Keratinocyte (primary cell): ENCODE measurements at regions not wholly inside any gene's neighbourhood (a gene's known extent, or its start where the extent isn't known, plus 50 kb on each side); places are given as distances from the start of the nearest gene placed in this dataset.

Experiments used
- DNase-seq: peaks from one replicate; pipeline ENCODE4 v3.0.0-alpha.2; 2011; ENCODE audit warnings: low read depth, missing footprints, low spot score
- FAIRE-seq: peaks from 2 replicates; lab custom pipeline; 2011; peaks lifted over from hg19 to GRCh38; lab: Jason Lieb, UNC
- H2AFZ ChIP-seq: 2 replicates; pipeline ENCODE4 v1.6.0; 2012; ENCODE audit warnings: low read length, control low read depth, inconsistent platforms; ENCODE audit not compliant: control insufficient read depth
- H3K27ac ChIP-seq: 2 replicates; pipeline ENCODE4 v1.5.1; 2011; ENCODE audit warnings: low read length; ENCODE audit not compliant: control insufficient read depth, insufficient read depth
- H3K27me3 ChIP-seq: 3 replicates; pipeline ENCODE4 v1.6.0; 2011; ENCODE audit warnings: low read length; ENCODE audit not compliant: control insufficient read depth, insufficient read depth; ENCODE audit errors: extremely low read depth
- H3K36me3 ChIP-seq, 2 experiments: 2 replicates in 1 of 2; 3 replicates in 1 of 2; pipeline ENCODE4 v1.5.1; 2011; ENCODE audit warnings: low read length in 2 of 2, mild to moderate bottlenecking in 1 of 2; ENCODE audit not compliant: control insufficient read depth in 2 of 2, insufficient read depth in 2 of 2; ENCODE audit errors: extremely low read depth in 1 of 2
- H3K4me1 ChIP-seq: 3 replicates; pipeline ENCODE4 v1.5.1; 2011; ENCODE audit warnings: low read length; ENCODE audit not compliant: control insufficient read depth, insufficient read depth; ENCODE audit errors: extremely low read depth
- H3K4me2 ChIP-seq: 3 replicates; pipeline ENCODE4 v1.6.0; 2011; ENCODE audit warnings: low read depth, low read length; ENCODE audit not compliant: control insufficient read depth, insufficient read depth; ENCODE audit errors: extremely low read depth
- H3K4me3 ChIP-seq, 3 experiments: fragments of 200-600 bp in 1 of 3; sonication (generic) in 1 of 3; 2 replicates in 2 of 3; 3 replicates in 1 of 3; pipeline ENCODE4 v1.5.1; 2011 to 2016; ENCODE audit warnings: low read length in 3 of 3, mild to moderate bottlenecking in 3 of 3, control low read depth in 2 of 3, inconsistent platforms in 1 of 3, low read depth in 1 of 3, mixed read lengths in 1 of 3, mixed run types in 1 of 3, moderate library complexity in 1 of 3; ENCODE audit not compliant: control insufficient read depth in 2 of 3, insufficient read depth in 2 of 3; ENCODE audit errors: extremely low read depth in 1 of 3
- H3K79me2 ChIP-seq: 2 replicates; pipeline ENCODE4 v1.6.0; 2012; ENCODE audit warnings: low read length; ENCODE audit not compliant: control insufficient read depth, insufficient read depth
- H3K9ac ChIP-seq: 3 replicates; pipeline ENCODE4 v1.6.0; 2011; ENCODE audit warnings: low read length; ENCODE audit not compliant: control insufficient read depth, insufficient read depth; ENCODE audit errors: extremely low read depth
- H3K9me1 ChIP-seq: 3 replicates; pipeline ENCODE4 v1.6.0; 2011; ENCODE audit warnings: low read length; ENCODE audit not compliant: control insufficient read depth, insufficient read depth; ENCODE audit errors: extremely low read depth
- H3K9me3 ChIP-seq: 2 replicates; pipeline ENCODE4 v1.5.1; 2012; ENCODE audit warnings: low read depth, low read length; ENCODE audit not compliant: control insufficient read depth
- H4K20me1 ChIP-seq: 3 replicates; pipeline ENCODE4 v1.6.0; 2011; ENCODE audit warnings: low read length; ENCODE audit not compliant: control insufficient read depth, insufficient read depth; ENCODE audit errors: extremely low read depth
- EZH2 ChIP-seq: IDR thresholded peaks from one replicate; pipeline ENCODE4 v1.6.1; 2012; ENCODE audit warnings: inconsistent platforms, mild to moderate bottlenecking, low read length, moderate library complexity
- dilution Hi-C: fragments of 300-500 bp; cut with MboI; formaldehyde crosslinking; loops from one replicate; pipeline ENCODE4 v1.7.0; 2020; ENCODE audit warnings: low sequenced_read_pairs; ENCODE audit not compliant: extremely low pct_ligation_motif_present
- TF ChIP-seq, protein P1 (sequence below), 3 experiments: IDR thresholded peaks in 1 of 3; conservative IDR thresholded peaks in 1 of 3; optimal IDR thresholded peaks in 1 of 3; 2 replicates in 2 of 3; 3 replicates in 1 of 3; pipeline versions ENCODE3 to v1.5.1; 2011; ENCODE audit warnings: low read length in 3 of 3, mild to moderate bottlenecking in 3 of 3, moderate library complexity in 2 of 3, control low read depth in 1 of 3, inconsistent platforms in 1 of 3; ENCODE audit not compliant: insufficient read depth in 2 of 3; ENCODE audit errors: extremely low read depth in 1 of 3

DNA sequence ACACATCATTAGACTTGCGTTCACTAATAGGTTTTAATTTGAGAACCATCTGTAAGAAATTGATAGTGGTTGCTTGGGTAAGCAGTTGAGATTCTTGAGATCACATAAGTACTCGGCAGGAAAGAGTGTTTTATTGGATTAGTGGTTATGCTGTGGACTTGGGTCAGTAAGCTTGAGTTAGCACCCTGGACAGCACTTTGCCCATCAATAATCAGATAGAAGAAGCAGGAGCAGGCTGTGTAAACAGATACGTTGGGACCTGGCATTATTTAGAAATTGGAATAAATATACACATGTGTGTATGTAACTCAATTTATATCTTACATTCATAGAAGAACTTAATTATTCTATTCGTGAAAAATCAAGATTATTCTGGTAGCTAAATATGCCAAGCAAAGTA is 357.5 kb upstream of the SMIM31 start:
- Histone ChIP-seq H3K4me2 (no peak overlapping the region), H4K20me1 (no peaks in the 10 kb centered on the region), H3K9me3 (no peaks in the 10 kb centered on the region), H3K27me3 (no peaks in the 10 kb centered on the region), H2AFZ (no peak overlapping the region), H3K9me1 (no peaks in the 10 kb centered on the region), H3K9ac (no peak overlapping the region), H3K36me3 (no peaks in the 10 kb centered on the region), H3K4me1 (no peaks in the 10 kb centered on the region), H3K4me3 (no peak overlapping the region), H3K79me2 (no peaks in the 10 kb centered on the region), H3K27ac (no peak overlapping the region)
- DNase-seq (no peak), FAIRE-seq (no peak)
- no peak for TF ChIP-seq EZH2
- TF ChIP-seq, protein P1, sequence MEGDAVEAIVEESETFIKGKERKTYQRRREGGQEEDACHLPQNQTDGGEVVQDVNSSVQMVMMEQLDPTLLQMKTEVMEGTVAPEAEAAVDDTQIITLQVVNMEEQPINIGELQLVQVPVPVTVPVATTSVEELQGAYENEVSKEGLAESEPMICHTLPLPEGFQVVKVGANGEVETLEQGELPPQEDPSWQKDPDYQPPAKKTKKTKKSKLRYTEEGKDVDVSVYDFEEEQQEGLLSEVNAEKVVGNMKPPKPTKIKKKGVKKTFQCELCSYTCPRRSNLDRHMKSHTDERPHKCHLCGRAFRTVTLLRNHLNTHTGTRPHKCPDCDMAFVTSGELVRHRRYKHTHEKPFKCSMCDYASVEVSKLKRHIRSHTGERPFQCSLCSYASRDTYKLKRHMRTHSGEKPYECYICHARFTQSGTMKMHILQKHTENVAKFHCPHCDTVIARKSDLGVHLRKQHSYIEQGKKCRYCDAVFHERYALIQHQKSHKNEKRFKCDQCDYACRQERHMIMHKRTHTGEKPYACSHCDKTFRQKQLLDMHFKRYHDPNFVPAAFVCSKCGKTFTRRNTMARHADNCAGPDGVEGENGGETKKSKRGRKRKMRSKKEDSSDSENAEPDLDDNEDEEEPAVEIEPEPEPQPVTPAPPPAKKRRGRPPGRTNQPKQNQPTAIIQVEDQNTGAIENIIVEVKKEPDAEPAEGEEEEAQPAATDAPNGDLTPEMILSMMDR (optimal IDR thresholded peaks at IDR 0.05 in 1 of 3, IDR thresholded peaks at IDR 0.05 in 1 of 3, conservative IDR thresholded peaks at IDR 0.05 in 1 of 3; ENCODE audit: extremely low read depth in 1 of 3, insufficient read depth in 2 of 3, low read length in 3 of 3): no peak
- dilution Hi-C loops: no loop called here

GRCh38 chr4:164402554-164402953 is 351.4 kb upstream of the SMIM31 start:
- dilution Hi-C loops: no loop called here
- no peak overlapping the region for H2AFZ ChIP-seq
- no peaks in the 10 kb centered on the region for H3K4me1 ChIP-seq
- H3K27me3 ChIP-seq: no peaks in the 10 kb centered on the region
- H4K20me1 ChIP-seq: no peaks in the 10 kb centered on the region
- DNase-seq: no peak
- no peaks in the 10 kb centered on the region for H3K36me3 ChIP-seq
- FAIRE-seq: no peak
- H3K27ac ChIP-seq: no peak overlapping the region
- no peak overlapping the region for H3K4me3 ChIP-seq
- TF ChIP-seq, protein P1 (optimal IDR thresholded peaks at IDR 0.05 in 1 of 3, IDR thresholded peaks at IDR 0.05 in 1 of 3, conservative IDR thresholded peaks at IDR 0.05 in 1 of 3; ENCODE audit: extremely low read depth in 1 of 3, insufficient read depth in 2 of 3, low read length in 3 of 3): no peak
- TF ChIP-seq EZH2: no peak
- H3K9me1 ChIP-seq: no peaks in the 10 kb centered on the region
- no peaks in the 10 kb centered on the region for H3K9me3 ChIP-seq
- no peak overlapping the region for H3K4me2 ChIP-seq
- no peaks in the 10 kb centered on the region for H3K79me2 ChIP-seq
- no peak overlapping the region for H3K9ac ChIP-seq
